HTR-8/SVneo (cell line): ENCODE measurements at regions not wholly inside any gene's neighbourhood (a gene's known extent, or its start where the extent isn't known, plus 50 kb on each side); places are given as distances from the start of the nearest gene placed in this dataset.
"Not testable (repeated sequence)": the region's sequence is repeated elsewhere in the genome, so short reads cannot be mapped to it uniquely, and the experiment has no call there.

Experiments used
- DNase-seq: peaks from one replicate; pipeline ENCODE4 v3.0.0; 2011; ENCODE audit warnings: low spot score, mixed read lengths; ENCODE audit not compliant: insufficient read length
- FAIRE-seq: peaks from 2 replicates; lab custom pipeline; 2011; peaks lifted over from hg19 to GRCh38; lab: Jason Lieb, UNC

DNA sequence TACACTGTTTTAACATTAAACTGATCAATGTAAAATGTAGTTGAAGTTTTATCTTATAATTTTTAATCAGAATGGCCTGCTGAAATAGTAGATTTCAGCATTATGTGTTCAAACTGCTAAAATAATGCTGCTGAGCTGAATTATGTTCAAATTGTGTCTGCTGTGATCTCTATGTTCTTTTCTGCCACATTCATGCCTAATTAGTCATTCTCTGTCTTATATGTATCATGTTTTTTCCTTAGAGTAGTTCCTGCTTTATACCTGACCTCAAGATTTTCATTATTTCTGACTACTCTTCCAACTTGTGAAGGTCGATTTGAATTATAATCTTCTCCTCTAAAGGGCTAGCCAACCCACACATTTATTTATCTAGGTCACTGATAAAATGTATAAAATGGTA, 476.7 kb upstream of the EPHA7 start:
- no peak for FAIRE-seq
- DNase-seq = no peak

DNA sequence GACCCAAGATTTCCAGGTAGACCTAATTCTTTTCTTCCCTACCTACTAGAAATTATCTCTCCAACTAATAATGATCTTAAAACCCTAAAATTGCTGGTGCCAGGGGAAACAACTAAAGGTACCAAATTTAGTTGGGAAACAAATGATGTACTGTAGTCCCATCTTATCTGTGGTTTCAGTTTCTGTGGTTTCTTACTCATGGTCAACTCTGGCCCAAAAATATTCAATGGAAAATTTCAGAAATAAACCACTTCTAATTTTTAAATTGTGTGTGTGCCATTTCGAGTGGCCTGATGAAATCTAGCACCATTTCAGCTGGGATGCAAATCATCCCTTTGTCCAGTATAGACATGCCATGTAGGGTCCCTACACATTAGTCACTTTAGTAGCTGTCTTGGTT, 475.2 kb upstream of the EPHA7 start:
- DNase-seq = no peak

DNA sequence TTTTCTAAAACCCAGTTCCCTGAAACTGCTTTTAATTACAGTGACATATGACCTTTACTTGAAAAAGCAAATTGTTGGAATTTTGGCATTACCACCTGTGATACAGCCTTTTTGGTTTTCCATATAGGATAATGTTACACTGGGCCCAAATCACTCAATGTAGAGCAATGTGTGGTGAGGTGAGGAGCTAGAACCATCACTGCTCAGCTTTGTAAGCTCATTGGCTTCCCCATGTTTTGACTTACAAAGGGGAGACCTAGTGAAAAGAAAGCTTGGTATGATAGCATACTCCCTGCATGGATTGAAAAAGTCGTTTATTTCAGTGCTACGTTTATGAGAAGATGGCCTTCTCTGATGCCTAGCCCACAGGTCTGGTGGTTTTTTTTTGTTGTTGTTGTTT, 470.4 kb upstream of the EPHA7 start:
- FAIRE-seq (no peak), DNase-seq (no peak)

More for the DNA sequence above, 475.2 kb upstream of the EPHA7 start:
- no peak for FAIRE-seq

GRCh38 chr6:93886416-93886815, 467.1 kb upstream of the EPHA7 start:
- DNase-seq = no peak
- FAIRE-seq = no peak

DNA sequence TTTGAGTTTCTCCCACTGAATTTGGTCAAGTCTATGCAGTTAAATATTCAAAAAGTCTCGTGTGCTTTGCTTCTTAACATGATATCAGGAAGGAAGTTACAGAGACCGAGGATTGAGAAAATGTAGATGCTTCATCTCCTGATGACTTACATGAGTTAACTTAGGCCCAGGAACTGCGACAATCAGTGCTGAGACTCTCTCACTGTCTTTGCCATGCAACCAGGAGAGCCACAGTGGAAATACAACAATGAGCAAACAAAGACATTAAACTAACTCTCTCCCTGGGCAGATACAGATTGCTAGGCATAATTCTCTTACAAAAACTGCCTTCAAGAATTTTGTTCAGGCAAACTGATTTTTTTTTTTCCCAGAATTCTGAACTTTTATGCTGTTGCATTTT, 440.6 kb upstream of the EPHA7 start:
- FAIRE-seq (no peak), DNase-seq (no peak)

GRCh38 chr6:93858213-93858612, 438.9 kb upstream of the EPHA7 start:
- FAIRE-seq (no peak), DNase-seq (no peak)

DNA sequence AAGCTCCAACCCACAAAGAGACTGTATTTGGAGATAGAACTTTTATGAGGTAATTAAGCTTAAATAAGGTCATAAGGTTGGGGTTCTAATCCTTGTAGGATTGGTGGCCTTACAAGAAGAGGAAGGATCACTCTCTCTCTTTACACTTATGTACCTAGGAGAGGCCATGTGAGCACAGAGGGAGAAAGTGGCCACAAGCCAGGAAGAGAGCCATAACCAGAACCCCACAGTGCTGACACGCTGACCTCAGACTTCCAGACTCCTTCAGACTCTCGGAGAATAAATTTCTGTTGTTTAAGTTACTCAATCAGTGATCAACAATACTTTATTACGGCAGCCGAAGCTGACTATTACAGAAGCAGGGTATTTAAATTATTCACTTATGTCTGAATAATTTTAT, 430.5 kb upstream of the EPHA7 start:
- FAIRE-seq (no peak), DNase-seq (no peak)

DNA sequence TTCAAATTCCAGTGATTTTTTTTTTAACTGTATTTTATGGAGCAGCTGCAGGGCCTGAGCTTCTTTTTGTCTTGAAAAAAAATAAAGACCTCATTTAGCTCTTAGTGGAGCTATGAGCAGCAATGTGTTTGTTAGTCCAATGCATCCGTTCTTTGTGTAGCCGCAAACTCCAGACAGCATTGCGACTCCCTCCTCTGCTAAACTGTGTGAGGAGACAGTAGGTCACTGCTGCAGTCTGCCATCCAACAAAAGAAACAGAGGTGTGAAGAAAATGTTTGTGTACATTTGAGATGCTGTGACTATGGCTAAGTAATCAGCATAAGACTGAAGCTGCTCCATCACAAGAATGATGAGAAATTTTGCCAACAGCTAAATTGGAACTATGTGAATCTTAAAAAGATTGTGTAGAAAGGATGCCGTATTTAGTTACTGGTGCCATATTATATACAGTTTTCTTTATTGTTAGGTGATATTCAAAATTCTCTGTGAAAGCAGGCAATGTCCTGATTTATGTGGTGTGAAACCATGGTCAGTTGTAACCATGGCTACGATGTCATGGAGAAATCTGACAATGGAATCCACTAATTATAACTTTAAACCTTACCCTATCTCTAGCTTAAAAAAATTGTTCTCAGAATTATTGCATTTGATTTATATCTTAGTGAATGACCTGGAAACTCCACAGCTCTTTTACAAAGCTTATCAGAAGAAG, 428.8 kb upstream of the EPHA7 start:
- no peak for FAIRE-seq
- no peak for DNase-seq

- no peak for FAIRE-seq
- no peak for DNase-seq
Measured at GRCh38 chr6:93842178-93842577, 422.8 kb upstream of the EPHA7 start.

DNA sequence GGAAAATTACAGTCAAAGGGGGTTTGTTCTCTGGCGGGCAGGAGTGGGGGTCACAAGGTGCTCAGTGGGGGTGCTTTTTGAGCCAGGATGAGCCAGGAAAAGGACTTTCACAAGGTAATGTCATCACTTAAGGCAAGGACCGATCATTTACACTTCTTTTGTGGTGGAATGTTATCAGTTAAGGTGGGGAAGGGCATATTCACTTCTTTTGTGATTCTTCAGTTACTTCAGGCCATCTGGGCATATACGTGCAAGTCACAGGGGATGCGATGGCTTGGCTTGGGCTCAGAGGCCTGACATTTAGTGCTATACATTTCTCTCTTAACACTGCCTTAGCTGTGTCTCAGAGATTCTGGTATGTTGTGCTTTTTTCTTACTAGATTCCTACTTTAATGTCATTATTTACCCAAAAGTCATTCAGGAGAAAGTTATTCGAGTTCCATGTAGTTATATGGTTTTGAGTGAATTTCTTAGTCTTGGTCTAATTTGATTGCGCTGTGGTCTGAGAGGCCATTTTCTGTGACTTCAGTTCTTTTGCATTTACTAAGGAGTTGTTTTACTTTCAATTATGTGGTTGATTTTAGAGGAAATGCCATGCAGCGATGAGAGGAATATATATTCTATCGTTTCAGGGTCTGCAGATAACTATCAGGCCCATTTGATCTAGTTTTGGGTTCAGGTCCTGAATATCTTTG, 416.2 kb upstream of the EPHA7 start:
- not testable (repeated sequence) for FAIRE-seq, DNase-seq

DNA sequence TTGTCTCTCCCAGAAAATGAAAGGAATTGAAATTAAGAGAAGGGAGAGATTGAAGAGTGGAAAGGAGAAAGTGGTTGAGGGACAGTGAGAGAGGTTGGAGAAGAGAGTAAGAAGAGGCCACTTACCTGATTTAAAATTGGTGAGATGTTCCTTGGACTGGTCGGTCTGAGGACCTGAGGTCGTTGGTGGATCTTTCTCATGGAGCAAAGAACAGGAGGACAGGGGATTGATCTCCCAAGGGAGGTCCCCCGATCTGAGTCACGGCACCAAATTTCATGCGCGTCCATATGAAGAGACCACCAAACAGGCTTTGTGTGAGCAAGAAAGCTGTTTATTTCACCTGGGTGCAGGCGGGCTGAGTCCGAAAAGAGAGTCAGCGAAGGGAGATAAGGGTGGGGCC, 415.7 kb upstream of the EPHA7 start:
- not testable (repeated sequence) for FAIRE-seq

GRCh38 chr6:93833326-93833725, 414.0 kb upstream of the EPHA7 start:
- DNase-seq, FAIRE-seq: not testable (repeated sequence)

More for the DNA sequence above, 415.7 kb upstream of the EPHA7 start:
- DNase-seq = not testable (repeated sequence)

GRCh38 chr6:93829757-93830156, 410.4 kb upstream of the EPHA7 start:
- DNase-seq, FAIRE-seq: not testable (repeated sequence)

GRCh38 chr6:93829009-93829408, 409.6 kb upstream of the EPHA7 start:
- FAIRE-seq = no peak

DNA sequence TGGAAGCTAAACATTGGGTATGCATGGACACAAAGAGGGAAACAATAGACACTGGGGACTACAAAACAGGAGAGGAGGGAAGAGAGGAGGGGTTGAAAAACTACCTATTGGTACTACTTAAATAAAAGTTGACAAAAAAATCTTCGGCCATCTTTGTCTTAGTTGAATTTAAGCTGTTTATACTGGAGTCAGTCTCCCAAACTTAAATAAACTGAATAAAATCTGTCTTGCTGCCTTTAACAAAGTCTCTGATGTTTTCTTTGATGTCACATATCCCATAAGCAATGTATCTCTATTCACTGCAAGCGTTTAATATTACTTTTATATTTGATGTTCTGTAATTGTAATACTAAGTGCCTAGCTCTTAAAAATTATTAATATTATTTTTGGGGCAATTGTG, 409.2 kb upstream of the EPHA7 start:
- no peak for FAIRE-seq

More at GRCh38 chr6:93829009-93829408, 409.6 kb upstream of the EPHA7 start:
- DNase-seq = no peak

DNA sequence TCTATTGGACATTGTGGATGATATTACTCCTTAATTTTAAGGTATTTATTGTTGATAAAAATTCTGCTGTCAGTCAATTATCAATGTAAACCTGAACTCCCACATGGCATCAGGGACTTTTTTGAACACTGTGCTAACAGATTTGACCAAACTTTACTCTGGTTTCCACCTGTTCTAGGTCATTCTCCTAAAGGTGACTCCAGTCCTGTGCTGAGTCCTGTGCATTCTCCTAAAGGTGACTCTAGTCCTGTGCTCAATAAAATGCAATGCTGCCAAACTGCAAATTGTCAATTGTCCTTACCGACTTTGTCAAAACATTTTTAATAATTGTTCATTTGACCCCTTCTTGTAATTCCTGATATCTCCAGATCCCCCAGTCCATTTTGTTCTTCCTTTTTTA, 408.4 kb upstream of the EPHA7 start:
- DNase-seq (no peak), FAIRE-seq (no peak)

More for the DNA sequence above, 409.2 kb upstream of the EPHA7 start:
- no peak for DNase-seq

GRCh38 chr6:93825950-93826349, 406.6 kb upstream of the EPHA7 start:
- no peak for FAIRE-seq
- DNase-seq = no peak

DNA sequence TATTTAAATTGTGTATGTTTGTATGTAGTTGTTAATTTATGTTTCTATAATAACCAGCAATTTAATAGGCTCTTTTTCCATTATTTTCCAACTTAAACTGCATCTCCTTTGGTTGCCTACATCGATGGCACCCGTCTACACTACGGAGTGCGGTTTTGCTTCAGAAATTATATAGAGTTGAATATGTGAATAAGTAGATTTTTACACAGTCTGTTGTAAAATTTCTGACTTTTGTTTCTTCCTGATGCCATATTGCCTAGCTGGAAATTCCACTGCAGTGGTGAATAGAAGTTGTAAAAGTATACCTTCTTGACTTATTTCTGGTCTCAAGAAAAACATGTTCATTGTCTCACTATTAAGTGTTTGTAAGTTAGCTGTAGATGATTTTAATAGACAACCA, 404.1 kb upstream of the EPHA7 start:
- FAIRE-seq (no peak), DNase-seq (no peak)

DNA sequence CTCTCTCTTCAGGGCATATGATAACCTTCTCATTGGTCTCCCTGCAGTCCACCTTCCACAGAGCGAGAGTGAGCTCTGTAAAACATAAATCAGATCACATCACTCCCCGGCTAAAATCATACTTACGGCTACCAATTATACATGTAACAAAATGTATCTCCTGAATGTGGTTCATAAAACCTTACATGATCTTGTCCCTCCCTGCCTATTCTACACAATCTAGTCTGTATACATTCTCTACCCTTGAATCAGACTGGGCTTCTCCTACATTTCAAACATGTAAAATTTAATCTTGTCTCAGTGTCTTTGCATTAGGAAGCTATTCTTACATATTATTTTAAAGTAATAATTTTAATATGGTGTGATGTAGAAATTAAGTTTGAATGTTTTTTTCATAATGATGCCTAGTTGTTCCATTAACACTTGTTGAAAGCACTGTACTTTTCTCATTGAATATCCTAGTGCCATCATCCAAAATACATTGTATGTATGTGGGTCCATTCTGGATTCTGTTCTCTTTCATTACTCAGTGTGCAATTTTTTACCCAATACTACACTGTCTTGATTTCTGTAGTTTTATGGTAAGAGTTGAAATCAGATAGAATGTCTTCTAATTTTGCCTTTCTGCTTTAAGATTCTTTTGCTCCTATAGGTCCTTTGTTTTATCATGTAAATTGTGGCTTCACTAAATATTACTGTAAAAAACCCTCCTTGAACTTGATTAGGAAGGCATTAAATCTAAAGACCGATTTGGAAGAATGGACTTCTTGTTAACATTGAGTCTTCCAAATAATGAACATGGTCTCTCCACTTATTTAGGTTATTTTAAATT, 403.3 kb upstream of the EPHA7 start:
- FAIRE-seq (peak; percentile 38), DNase-seq (no peak)

GRCh38 chr6:93821953-93822352, 402.6 kb upstream of the EPHA7 start:
- DNase-seq = no peak
- FAIRE-seq = no peak
